OCI-LY1 (cell line): ENCODE measurements at regions not wholly inside any gene's neighbourhood (a gene's known extent, or its start where the extent isn't known, plus 50 kb on each side); places are given as distances from the start of the nearest gene placed in this dataset.

Source experiments
- EZH2 ChIP-seq: fragments of 200-600 bp; sonication (generic), shearing (Covaris generic); IDR thresholded peaks from 2 replicates; pipeline ENCODE4 v1.8.0; 2017; ENCODE audit warnings: borderline replicate concordance, mixed run types, mild to moderate bottlenecking, antibody characterized with exemption, low read length, moderate library complexity, mixed read lengths
- TF ChIP-seq, protein P1 (sequence below): fragments of 200-600 bp; sonication (generic), shearing (Covaris generic); IDR thresholded peaks from 2 replicates; pipeline ENCODE4 v1.5.1; 2017; ENCODE audit warnings: mild to moderate bottlenecking, antibody characterized with exemption, low read length, moderate library complexity, mixed read lengths

DNA sequence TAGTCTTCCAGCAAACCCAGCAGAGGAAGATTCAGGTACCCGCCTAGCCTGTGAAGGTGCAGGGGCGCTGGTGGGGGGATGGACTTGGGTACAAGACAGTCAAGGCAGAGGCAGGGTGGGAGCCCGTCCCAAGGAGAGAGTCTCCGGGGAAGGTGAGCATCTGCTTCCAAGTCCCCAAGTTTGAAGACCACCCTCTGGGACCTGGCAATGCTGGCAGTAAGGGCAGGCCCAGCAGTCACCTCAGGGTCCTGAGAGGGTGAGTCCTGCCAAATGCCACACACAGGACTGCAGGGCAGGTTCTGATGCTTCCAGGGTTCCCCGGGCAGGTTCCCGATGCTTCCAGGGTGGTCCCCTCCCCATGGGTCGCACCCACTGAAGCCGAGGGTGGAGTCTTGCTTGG is 261.8 kb upstream of the IRX1 start:
- TF ChIP-seq, protein P1, sequence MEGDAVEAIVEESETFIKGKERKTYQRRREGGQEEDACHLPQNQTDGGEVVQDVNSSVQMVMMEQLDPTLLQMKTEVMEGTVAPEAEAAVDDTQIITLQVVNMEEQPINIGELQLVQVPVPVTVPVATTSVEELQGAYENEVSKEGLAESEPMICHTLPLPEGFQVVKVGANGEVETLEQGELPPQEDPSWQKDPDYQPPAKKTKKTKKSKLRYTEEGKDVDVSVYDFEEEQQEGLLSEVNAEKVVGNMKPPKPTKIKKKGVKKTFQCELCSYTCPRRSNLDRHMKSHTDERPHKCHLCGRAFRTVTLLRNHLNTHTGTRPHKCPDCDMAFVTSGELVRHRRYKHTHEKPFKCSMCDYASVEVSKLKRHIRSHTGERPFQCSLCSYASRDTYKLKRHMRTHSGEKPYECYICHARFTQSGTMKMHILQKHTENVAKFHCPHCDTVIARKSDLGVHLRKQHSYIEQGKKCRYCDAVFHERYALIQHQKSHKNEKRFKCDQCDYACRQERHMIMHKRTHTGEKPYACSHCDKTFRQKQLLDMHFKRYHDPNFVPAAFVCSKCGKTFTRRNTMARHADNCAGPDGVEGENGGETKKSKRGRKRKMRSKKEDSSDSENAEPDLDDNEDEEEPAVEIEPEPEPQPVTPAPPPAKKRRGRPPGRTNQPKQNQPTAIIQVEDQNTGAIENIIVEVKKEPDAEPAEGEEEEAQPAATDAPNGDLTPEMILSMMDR: no peak
- TF ChIP-seq EZH2: no peak
